ENCODE measurements at regions not wholly inside any gene's neighbourhood (a gene's known extent, or its start where the extent isn't known, plus 50 kb on each side); places are given as distances from the start of the nearest gene placed in this dataset.
"Not testable (repeated sequence)": the region's sequence is repeated elsewhere in the genome, so short reads cannot be mapped to it uniquely, and the experiment has no call there.

- in situ Hi-C loops (cut with HindIII; ENCODE audit: low sequenced_read_pairs): no loop called here
These were observed 636.8 kb upstream of the KCNMB2 start for GRCh38 chr3:177899275-177900067.

GRCh38 chr3:177902876-177903275 is 633.4 kb upstream of the KCNMB2 start:
- in situ Hi-C loops (cut with HindIII; ENCODE audit: low sequenced_read_pairs): no loop called here

DNA sequence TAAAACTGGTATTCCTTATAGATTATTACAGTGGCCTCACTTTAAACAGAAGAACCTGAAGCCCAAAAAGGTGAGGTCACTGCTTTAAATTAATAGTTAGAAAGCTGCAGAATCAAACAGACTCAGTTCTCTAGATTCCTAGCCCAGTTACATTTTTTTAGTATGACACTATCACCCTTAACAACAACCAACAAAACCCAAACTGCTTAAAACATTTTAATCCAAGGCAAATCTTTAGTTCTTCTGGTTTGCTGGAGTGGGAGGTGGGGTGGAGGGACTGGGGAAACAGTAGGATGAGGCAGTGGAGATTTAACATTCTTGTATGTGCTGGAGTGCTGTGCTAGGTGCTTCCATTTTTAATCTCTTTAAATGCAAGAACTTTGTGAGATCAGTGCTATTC is 631.6 kb upstream of the KCNMB2 start:
- in situ Hi-C loops (cut with HindIII; ENCODE audit: low sequenced_read_pairs): no loop called here

DNA sequence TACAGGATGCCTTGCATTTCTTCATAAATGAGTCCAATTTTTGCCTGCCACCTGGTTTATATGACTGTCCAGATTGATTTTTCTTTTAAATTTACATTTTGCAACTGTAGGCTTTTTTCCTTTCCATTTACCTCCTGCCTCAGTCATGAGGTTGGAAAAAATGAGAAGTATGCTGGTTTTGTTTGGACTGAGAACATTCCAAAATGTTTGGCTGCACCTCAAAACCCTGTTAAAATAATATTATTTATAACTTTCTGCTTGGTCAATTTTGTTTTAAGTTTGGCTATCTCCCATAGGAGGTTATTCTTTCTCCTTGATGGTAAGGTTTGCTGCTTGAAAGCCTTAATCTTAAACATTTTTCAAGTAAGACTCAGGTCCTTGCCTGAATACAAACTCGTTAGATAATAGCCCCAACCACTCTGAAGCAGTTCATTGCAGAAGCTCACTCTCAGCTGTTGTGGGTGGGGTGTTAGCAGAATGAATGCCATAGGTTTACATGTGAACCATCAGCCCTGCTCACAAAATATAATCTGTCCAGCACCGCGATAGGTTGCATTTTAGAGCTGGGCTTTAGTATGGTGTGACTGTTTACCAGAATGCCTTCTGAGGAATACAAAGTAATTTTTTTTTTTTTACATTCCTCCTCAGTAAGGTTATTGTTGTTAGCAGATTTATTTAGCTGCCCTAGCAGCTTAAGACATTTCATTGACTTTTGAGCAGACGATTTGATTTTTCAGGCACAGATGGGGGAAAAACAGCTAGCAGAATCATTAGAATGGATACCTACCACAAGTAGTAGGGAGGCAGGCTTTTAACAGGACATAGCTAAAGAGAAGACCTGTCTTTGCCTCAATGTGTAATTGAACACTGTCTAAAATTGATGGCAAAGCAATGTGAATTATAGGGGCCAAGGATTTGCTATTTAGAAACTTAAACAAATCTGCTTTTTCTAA is 630.8 kb upstream of the KCNMB2 start:
- in situ Hi-C loops (cut with HindIII; ENCODE audit: low sequenced_read_pairs): no loop called here

DNA sequence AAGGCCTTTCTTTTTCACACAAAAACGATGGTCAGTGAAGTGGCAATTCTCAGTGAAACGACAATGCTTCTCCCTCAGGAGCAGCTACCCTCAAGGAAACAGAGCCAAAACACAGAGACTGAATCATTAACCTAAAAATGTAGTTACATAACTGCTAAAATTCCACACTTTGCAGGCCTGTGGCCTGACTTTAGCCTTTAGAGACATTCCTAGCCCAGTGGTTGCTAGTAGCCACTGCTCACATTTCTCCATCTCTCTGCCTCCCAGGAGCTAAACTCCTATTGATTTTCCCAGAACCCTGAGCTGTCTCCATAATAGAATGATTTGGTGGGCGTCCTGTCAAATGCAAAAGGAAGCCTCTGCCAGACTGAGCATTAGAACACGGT is 630.1 kb upstream of the KCNMB2 start:
- in situ Hi-C loops (cut with HindIII; ENCODE audit: low sequenced_read_pairs): no loop called here

DNA sequence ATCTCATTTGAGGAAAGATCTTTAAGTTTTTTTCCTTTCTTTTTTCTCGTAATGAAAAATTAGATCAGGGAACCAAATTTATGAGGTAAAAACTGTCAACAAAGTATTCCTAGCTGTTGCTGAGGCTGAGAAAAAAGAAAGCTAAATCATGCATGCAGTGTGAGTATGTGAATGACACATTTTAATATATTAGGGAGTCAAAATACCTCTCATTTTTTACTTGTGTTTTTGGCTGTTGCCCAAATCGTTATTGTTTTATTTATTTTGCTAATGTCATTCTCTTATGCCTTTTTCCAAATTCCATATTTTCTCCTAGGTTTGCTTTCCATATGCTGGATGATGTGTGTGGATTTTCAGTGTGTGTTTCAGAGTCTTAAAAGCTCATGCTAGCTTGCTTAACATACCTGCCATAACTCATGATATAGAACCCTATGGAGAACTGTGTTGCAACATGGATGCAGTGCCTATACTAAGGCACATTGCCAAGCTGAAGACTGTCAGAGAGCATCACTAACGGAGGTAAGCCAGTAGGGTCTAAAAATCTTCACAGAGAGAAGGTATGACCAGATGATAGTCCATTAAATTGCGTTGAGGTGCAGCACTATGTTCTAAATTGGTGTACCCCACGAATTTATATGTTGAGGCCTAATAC is 629.5 kb upstream of the KCNMB2 start:
- in situ Hi-C loops (cut with HindIII; ENCODE audit: low sequenced_read_pairs): no loop called here

DNA sequence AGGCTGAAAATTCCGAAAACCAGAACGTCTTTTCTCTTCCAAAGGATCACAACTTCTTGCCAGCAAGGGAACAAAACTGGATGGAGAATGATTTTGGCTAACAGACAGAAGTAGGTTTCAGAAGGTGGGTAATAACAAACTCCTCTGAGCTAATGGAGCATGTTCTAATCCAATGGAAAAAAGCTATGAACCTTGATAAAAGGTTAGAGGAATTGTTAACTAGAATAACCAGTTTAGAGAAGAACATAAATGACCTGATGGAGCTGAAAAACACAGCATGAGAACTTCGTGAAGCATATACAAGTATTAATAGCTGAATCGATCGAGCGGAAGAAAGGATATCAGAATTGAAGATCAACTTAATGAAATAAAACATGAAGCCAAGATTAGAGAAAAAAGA is 626.7 kb upstream of the KCNMB2 start:
- in situ Hi-C loops (cut with HindIII; ENCODE audit: low sequenced_read_pairs): not testable (repeated sequence)

DNA sequence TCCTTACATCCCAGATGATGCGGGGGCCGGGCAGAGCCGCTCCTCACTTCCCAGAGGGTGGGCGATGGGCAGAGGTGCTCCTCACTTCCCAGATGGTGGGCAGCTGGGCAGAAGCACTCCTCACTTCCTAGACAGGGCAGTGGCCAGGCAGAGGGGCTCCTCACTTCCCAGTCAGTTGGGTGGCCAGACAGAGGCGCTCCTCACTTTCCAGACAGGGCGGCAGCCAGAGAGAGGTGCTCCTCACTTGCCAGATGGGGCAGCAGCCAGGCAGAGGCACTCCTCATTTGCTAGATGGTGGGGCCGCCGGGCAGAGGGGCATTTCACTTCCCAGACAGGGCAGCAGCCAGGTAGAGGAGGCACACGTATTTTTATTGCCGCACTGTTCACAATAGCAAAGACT is 622.0 kb upstream of the KCNMB2 start:
- in situ Hi-C loops (cut with HindIII; ENCODE audit: low sequenced_read_pairs): no loop called here

DNA sequence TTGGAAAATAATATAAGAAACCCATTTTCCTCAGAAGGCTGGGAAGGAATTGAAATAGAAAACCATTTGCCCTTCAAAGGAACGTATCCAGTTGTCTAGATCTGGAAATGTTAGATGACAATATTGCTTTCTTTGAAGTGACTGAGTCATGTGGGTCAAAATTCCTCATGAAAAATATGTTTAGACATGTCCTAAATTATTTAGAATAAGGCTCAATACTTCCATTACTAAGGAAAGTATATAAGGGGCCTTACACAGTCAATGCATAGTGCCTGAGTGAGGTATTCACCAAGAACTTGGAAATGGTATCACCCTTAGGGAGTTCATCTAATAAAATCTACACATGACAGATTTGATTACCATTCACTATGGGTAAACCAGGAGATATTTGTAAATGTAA is 619.8 kb upstream of the KCNMB2 start:
- in situ Hi-C loops (cut with HindIII; ENCODE audit: low sequenced_read_pairs): no loop called here

DNA sequence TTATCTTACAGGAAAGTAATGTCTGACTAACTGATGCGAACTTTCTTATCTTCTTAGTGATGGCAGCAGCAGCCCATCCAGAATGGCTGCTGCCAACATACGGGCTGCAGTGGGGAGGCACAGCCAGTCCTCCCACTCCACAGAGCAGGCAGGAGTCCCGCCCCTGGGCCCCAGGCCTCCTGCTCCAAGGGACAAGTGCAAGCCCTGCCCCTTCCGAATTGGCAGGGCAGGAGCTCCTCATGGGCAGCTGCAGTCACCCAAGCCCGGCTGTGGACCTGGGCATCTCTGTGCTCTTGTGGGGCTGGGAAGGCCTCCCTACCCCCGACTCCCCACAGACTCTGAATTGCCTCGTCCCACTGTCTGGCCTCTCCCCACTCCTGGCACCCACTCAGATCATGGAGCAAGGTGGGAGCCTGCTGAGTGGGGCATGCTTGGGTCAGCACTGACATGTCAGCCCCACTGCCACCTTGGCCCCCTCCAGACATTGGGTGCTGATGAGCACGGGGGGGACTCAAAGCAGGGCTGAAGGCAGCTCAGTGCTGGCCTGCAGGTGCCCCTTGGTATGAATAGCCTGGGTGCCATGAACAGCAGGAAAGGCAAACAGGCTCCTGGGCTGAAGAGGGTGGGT is 618.9 kb upstream of the KCNMB2 start:
- in situ Hi-C loops (cut with HindIII; ENCODE audit: low sequenced_read_pairs): no loop called here

DNA sequence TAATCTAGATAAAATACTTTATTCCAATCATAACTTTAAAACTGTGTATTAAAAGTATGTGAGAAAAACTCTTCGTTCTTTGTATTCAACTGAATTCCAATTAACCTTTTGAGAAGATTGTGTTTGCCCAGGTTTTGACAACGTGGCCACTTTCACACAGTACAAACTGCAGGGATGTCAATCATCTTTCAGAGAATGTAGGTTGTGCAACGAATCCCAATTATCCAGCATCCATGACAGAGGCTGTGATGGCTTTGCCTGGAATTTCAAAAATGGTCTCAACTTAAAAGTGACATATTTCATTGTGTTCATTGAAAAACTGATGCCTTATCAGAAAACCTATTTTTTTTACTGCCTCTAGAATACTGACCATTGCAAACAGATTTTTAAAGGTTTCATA is 615.1 kb upstream of the KCNMB2 start:
- in situ Hi-C loops (cut with HindIII; ENCODE audit: low sequenced_read_pairs): no loop called here

DNA sequence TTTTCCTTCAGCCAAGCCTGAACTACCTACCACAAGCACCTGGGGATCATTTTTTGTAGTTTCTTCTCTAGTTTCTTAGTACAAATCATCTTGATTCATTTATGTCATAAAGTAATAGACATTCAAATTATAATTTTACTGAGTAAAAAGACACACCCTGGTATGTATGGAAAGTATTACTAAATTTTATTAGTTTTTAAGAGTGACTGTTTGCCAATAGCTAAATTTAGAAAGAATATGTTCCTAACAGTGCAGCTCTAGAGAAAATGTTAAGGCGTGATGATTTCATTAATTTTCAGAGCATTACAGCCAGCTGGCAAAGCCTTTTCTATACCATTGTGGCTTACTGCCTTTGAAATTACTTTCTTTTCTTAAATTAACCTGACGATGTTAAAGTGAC is 612.0 kb upstream of the KCNMB2 start:
- in situ Hi-C loops (cut with HindIII; ENCODE audit: low sequenced_read_pairs): no loop called here

DNA sequence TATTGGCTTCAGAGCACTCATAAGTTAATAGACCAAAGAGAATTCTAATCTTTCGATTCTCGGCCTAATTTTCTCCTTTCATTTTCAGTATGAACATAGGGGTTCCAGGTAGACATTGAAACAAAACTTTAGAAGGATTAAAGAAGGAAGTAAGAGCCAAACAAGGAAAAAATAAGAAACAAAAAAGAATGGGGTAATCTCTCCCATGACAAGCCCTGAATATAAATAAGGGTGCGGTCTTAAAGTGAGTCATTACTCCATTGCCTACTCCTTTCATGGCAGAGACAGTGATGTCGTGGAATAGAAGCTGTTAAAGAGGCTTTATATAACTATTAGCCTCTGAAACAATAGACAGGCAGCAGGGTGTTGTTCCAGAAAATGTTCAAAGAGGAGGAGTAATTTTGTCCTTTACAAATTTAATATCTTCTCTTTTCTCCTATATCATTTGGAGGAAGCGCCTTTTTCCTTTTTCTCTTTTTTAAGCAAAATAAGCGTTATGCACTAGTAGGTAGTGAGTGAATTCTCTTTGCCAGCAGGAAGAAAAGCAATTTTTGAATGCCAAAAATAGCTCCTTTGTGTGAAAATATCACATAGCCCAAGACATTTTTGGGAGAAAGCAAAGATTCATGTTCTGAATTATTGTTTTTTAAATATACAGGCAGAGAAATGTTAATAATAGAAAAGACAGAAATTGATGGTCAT is 607.9 kb upstream of the KCNMB2 start:
- in situ Hi-C loops (cut with HindIII; ENCODE audit: low sequenced_read_pairs): no loop called here

- in situ Hi-C loops (cut with HindIII; ENCODE audit: low sequenced_read_pairs): no loop called here
These were observed 606.9 kb upstream of the KCNMB2 start for GRCh38 chr3:177929310-177929709.

DNA sequence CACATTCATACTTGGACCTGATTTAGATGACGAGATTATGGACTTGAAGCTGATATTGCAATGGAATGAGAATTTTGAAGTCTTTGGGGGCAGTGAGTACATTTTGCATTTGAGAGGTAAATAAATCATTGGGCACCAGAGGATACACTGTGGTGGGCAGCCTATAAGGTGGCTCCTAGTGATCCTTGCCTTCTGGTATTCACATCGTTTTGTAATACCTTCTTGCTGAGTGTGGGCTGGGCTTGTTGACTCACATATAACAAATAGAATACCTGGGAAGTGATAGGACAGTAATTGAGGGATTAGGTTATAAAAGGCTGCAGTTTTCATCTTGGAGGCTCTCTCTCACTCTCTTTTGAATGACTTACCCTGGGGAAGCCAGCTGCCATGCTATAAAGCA is 605.5 kb upstream of the KCNMB2 start:
- in situ Hi-C loops (cut with HindIII; ENCODE audit: low sequenced_read_pairs): no loop called here

- in situ Hi-C loops (cut with HindIII; ENCODE audit: low sequenced_read_pairs): no loop called here
These were observed 604.9 kb upstream of the KCNMB2 start for GRCh38 chr3:177931346-177931745.

DNA sequence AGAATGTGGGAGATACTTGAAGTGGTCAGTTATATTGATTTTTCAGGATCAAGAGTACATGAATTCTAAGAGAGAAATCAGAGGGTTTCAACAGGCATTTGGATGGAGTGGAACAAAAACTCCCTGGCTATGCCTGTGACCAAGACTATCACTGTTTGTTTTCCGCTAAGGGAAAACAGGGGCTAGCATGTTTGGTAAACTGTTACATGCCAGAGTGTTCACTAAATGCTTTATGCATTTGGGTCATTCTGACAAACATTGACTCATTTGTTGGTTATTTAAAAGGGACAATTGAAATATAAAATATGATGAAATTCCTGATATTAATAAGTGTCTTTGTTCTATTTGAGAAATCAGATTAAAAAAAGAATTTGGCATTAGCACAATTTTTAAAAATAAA is 603.9 kb upstream of the KCNMB2 start:
- in situ Hi-C loops (cut with HindIII; ENCODE audit: low sequenced_read_pairs): no loop called here

GRCh38 chr3:177932750-177933660 is 603.2 kb upstream of the KCNMB2 start:
- in situ Hi-C loops (cut with HindIII; ENCODE audit: low sequenced_read_pairs): no loop called here

All from DLD1 (cell line).